ENCODE measurements at regions not wholly inside any gene's neighbourhood (a gene's known extent, or its start where the extent isn't known, plus 50 kb on each side); places are given as distances from the start of the nearest gene placed in this dataset.

- Histone ChIP-seq H3F3A (ENCODE audit: insufficient read depth, low read length) (no peaks in the 10 kb centered on the region), H3K4me3 (ENCODE audit: low read length) (no peak overlapping the region), H3K27me3 (replicated peaks; ENCODE audit: insufficient read depth, low read length) (no peaks in the 10 kb centered on the region), H3K9ac (ENCODE audit: low read length) (no peak overlapping the region), H3K79me2 (ENCODE audit: low read length) (no peaks in the 10 kb centered on the region), H3K4me2 (ENCODE audit: low read depth, low read length) (no peak overlapping the region), H3K9me3 (replicated peaks; ENCODE audit: insufficient read depth, low read length) (no peaks in the 10 kb centered on the region), H4K20me1 (ENCODE audit: insufficient read depth, low read length) (no peaks in the 10 kb centered on the region), H2AFZ (ENCODE audit: low read length) (no peak overlapping the region), H3K9me2 (replicated peaks; ENCODE audit: insufficient read depth, low read length) (no peaks in the 10 kb centered on the region), H3K4me1 (ENCODE audit: low read length) (no peaks in the 10 kb centered on the region), H3K36me3 (replicated peaks; ENCODE audit: insufficient read depth, low read length) (no peaks in the 10 kb centered on the region), H3K27ac (ENCODE audit: low read length) (no peak overlapping the region)
- TF ChIP-seq EZH2phosphoT487 (IDR thresholded peaks at IDR 0.05; ENCODE audit: low read length), result no peak
- no peak for TF ChIP-seq CTCF (IDR thresholded peaks at IDR 0.05; ENCODE audit: low read length)
- TF ChIP-seq EZH2 (optimal IDR thresholded peaks at IDR 0.05; ENCODE audit: low read depth, low read length), result no peak
- DNase-seq, result no peak
Measured at GRCh38 chr21:24870633-24871032, 736.6 kb downstream of the MRPL39 start.

GRCh38 chr21:24869862-24870261 is 737.4 kb downstream of the MRPL39 start:
- Histone ChIP-seq H2AFZ (ENCODE audit: low read length) (no peak overlapping the region), H3K9me3 (replicated peaks; ENCODE audit: insufficient read depth, low read length) (no peaks in the 10 kb centered on the region)
- TF ChIP-seq EZH2 (optimal IDR thresholded peaks at IDR 0.05; ENCODE audit: low read depth, low read length) (no peak), EZH2phosphoT487 (IDR thresholded peaks at IDR 0.05; ENCODE audit: low read length) (no peak), CTCF (IDR thresholded peaks at IDR 0.05; ENCODE audit: low read length) (no peak)

GRCh38 chr21:24868117-24868516 is 739.2 kb downstream of the MRPL39 start:
- Histone ChIP-seq H3K9me2 (replicated peaks; ENCODE audit: insufficient read depth, low read length) (no peaks in the 10 kb centered on the region), H3K4me1 (ENCODE audit: low read length) (no peaks in the 10 kb centered on the region), H3K4me2 (ENCODE audit: low read depth, low read length) (no peak overlapping the region), H3K79me2 (ENCODE audit: low read length) (no peaks in the 10 kb centered on the region), H3F3A (ENCODE audit: insufficient read depth, low read length) (no peaks in the 10 kb centered on the region), H4K20me1 (ENCODE audit: insufficient read depth, low read length) (no peaks in the 10 kb centered on the region), H3K27ac (ENCODE audit: low read length) (no peak overlapping the region), H3K9ac (ENCODE audit: low read length) (no peak overlapping the region), H2AFZ (ENCODE audit: low read length) (no peak overlapping the region), H3K9me3 (replicated peaks; ENCODE audit: insufficient read depth, low read length) (no peaks in the 10 kb centered on the region), H3K36me3 (replicated peaks; ENCODE audit: insufficient read depth, low read length) (no peaks in the 10 kb centered on the region), H3K27me3 (replicated peaks; ENCODE audit: insufficient read depth, low read length) (no peaks in the 10 kb centered on the region), H3K4me3 (ENCODE audit: low read length) (no peak overlapping the region)
- no peak for DNase-seq
- TF ChIP-seq EZH2 (optimal IDR thresholded peaks at IDR 0.05; ENCODE audit: low read depth, low read length), result no peak
- TF ChIP-seq EZH2phosphoT487 (IDR thresholded peaks at IDR 0.05; ENCODE audit: low read length), result no peak
- TF ChIP-seq CTCF (IDR thresholded peaks at IDR 0.05; ENCODE audit: low read length), result no peak

More at GRCh38 chr21:24869862-24870261, 737.4 kb downstream of the MRPL39 start:
- Histone ChIP-seq H4K20me1 (ENCODE audit: insufficient read depth, low read length) (no peaks in the 10 kb centered on the region), H3K79me2 (ENCODE audit: low read length) (no peaks in the 10 kb centered on the region), H3F3A (ENCODE audit: insufficient read depth, low read length) (no peaks in the 10 kb centered on the region), H3K27ac (ENCODE audit: low read length) (no peak overlapping the region), H3K4me2 (ENCODE audit: low read depth, low read length) (no peak overlapping the region), H3K4me3 (ENCODE audit: low read length) (no peak overlapping the region), H3K9me2 (replicated peaks; ENCODE audit: insufficient read depth, low read length) (no peaks in the 10 kb centered on the region), H3K9ac (ENCODE audit: low read length) (no peak overlapping the region), H3K4me1 (ENCODE audit: low read length) (no peaks in the 10 kb centered on the region), H3K36me3 (replicated peaks; ENCODE audit: insufficient read depth, low read length) (no peaks in the 10 kb centered on the region), H3K27me3 (replicated peaks; ENCODE audit: insufficient read depth, low read length) (no peaks in the 10 kb centered on the region)
- no peak for DNase-seq
